MV-4-11 (cell line): ENCODE measurements at regions not wholly inside any gene's neighbourhood (a gene's known extent, or its start where the extent isn't known, plus 50 kb on each side); places are given as distances from the start of the nearest gene placed in this dataset.
"Not testable (repeated sequence)": the region's sequence is repeated elsewhere in the genome, so short reads cannot be mapped to it uniquely, and the experiment has no call there.

ENCODE experiments used
- DNase-seq: peaks from one replicate; lab custom pipeline; 2025; lab: John Stamatoyannopoulos, UW

DNA sequence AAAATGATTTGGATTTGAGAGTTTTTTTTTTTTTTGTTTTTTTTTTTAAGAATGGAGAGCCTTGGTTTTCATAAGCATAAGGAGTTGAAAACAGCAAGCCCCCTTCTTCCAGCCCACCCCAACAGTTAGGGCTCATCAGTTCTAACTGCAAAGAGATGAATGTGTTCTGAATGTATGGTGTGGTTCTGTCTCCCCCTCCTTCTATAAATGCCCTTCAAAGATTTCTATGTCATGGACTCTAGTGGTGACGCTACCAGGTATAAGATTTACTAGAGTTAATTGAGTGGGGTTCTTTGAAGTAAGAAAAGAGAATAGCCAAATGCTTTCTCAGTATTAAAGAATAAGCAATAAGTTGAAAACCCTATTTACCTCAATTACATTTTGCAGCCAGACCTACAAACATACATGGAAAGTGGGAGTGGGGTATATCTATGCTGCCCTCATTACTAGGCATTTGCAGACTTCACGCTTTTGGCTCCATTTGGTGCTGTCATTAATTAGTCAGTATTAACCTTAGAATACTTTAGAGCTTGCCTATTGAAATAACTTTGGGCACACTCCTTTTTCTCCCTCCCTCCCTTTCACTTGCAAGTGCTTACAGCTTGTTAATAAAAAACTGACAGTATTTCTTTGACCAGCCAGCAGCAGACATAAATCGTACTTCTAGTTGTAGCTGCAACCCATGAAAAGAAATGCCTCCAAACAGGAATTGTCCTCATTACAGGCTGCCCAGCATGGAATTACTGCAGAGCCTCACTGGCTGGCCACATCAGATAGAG is 667.2 kb upstream of the ZNF608 start:
- DNase-seq, result no peak

DNA sequence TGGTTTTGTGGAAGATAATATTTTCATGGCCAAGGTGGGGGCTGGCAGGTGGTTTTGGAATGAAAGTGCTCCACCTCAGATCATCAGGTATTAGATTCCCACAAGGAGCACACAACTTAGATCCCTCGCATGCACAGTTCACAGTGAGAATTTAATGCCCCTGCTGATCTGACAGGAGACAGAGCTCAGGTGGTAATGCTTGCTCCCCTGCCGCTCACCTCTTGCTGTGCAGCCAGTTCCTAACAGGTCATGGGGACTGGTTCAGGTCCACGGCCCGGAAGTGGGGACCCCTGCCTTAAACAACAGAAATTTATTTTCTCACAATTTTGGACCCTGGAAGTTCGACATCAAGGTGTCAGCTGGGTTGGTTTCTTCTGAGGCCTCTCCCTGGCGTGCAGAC is 668.7 kb upstream of the ZNF608 start:
- DNase-seq, result no peak

DNA sequence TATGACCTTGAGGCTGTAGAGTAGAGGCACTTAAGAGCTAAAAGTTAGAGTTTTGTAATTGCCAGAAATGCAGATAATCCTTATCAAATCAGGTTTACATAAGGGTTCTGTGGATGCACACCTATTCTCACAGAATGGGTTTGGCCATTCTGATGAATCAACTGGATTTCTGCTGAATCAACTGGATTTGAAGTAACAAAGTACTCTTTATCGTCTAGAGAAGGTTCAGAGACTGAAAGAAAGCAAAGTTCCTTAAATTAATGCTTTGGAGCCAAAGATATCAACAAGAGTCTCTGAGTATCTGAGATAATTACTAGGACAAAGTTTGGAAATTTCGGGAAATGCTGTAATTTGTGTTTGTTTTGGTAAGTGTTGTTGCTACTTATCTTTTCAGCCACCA is 669.6 kb upstream of the ZNF608 start:
- DNase-seq, result no peak

DNA sequence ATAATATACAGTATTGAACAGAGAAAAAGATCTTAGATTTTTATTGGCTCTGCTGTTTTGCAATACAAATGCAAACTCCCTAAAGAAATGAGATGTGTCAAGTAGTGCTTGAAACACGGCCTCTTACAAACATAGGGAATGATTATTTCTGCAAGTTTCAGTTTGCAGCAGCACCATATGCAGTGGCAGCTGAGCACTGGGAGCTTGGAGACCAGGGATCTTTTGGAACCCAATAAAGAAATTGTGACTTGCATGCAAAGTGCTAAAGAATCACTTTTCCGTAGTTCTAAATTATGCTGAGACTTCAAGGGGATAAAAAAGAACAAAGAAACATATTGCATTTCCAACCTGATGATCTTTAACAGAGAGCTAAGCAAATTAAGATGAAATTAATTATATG is 674.6 kb upstream of the ZNF608 start:
- no peak for DNase-seq

DNA sequence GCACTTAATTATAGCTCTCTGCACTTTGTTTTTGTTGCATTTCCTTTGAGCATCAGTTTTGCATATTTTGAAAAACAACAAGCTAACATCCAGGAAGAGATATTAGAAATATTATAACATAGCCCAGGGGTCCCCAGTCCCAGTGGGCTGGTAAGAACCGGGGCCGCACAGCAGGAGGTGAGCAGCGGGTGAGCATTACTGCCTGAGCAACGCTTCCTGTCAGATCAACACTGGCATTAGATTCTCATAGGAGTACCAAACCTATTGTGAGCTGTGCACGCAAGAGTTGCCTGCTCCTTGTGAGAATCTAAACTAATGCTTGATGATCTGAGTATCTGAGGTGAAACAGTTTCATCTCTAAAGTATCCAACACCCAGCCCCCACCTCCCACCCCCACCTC is 675.9 kb upstream of the ZNF608 start:
- no peak for DNase-seq

DNA sequence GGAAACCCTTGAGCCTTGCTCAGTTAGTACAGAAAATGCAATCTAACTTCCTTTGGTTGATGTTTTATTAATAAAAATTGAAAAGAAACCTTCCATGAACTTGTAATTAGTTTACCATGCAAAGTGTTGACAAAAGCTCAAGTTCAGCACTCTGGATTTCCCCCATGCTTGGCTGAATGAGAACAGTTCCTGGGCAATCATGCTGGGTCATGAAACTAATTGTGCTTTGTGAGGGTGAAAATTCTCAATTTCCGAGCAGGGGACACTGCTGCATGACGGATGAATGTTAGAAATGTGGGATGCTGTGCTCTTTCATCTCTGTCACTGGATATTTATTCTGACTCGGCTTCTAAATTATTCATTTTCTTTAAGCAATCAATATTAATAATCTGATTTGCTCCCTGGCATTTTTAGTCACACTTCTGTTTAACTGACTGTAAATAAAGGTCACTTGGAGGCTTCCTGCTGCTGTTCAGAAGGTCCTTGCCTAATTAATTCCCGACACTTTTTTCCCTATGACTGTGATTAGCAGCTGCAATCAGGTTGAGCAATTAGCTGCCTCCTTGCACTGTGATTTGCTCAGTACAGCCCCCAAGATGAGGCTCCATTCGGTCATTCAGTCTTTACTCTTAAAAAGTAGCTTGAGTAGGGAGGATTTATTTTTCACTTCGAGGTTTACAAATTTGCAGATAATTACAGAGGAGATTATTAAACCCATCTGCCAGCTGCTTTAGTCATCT is 678.1 kb upstream of the ZNF608 start:
- DNase-seq, result no peak

DNA sequence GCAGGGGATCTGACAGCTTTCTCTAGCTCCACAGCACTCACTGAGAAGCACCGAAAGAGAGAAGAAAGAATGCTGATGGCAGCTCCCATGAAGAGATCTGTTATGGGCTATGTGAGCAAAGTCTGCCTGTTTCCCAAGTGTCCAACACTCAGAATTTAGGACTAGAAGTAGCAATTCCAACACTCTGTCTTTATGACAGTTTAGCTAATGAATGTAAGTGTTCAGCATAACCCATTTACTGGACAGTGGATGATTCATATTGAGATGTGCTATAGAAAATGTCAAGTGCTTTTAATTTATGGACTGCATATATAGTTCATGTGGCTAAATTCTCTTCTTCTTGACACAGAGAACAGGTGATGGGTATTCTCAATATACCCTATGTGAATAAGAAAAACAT is 683.1 kb upstream of the ZNF608 start:
- no peak for DNase-seq

DNA sequence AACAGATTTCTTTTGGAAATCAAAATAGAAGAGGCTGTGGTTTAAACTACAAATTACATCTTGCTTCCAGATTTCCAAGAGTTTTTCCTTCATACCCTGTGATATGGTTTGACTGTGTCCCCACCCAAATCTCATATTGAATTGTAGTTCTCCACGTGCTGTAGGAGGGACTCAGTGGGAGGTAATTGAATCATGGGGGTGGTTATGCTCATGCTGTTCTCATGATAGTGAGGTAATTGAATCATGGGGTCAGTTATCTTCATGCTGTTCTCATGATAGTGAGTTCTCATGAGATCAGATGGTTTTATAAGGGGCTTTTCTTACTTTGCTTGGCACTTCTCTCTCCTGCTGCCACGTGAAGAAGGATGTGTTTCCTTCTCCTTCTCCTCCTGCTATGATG is 687.0 kb upstream of the ZNF608 start:
- DNase-seq, result no peak

DNA sequence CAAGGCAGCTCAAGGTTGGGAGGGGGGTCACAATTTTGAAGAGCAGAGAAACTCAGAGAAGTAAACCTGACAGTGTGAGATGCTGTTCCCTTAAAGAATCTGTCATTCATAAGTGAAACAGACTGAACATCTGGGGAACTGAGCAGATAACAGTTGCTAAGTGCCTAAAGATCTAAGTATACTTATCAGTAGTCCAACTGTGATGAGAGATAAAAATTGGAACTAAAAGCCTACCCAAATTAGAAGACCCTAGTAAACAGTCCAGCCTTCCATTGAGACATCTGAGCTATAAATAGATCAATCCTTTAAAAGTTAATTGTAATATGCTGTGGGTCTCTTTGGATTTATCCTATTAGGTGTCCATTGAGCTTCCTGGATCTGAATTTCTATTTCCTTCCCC is 692.8 kb upstream of the ZNF608 start:
- no peak for DNase-seq

DNA sequence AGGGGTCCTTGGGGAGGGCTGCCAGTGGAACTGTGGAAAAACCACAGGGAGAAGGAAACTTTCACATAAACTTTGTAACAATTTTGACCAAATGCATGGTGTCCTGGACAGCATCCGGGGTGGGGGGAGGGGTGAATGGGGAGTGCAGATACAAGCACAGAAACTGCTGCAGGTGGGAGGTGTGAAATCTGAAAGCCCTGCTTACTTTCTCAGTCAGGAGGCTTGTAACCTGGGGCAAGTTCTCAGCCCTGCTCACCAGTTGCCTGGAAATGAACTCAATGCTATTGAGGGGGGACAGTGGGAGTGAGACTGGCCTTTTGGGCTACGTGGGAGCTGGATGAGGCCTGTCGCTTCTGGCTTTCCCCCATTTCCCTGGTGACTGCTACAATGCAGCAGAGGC is 694.5 kb upstream of the ZNF608 start:
- DNase-seq, result no peak

DNA sequence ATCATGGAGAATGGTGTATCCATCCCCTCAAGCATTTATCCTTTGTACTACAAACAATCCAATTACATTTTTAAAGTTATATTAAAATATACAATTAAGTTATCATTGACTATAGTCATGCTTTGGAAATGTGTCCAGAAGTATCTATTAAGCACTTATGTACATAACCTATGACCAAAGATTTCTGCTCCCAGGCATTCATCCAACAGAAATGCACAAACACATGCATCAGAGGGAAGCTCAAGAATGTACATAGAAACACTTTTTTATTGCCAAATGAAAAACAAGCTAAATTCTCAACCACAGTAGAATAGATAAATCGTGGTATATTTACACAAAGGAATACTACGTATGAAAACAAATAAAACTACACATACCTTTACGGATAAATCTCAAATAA is 700.5 kb upstream of the ZNF608 start:
- no peak for DNase-seq

DNA sequence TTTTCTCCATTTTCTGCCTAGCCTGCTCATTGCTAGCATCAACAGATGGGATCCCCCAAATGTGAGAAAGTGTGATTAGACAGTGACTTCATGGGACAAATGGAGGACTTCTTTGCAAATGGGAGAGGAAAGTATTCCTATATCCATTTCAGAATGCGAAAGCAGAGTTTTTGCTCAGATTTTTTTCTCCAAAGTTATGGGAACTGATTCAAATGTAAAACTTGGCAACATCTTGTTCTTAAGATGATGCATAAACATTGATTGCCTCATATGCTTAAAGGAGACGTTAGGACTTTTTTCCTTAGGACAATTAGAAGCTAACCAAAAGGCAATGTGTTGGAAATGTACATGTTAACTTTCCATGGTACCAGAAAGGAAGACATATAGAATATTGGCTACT is 704.3 kb upstream of the ZNF608 start:
- no peak for DNase-seq

DNA sequence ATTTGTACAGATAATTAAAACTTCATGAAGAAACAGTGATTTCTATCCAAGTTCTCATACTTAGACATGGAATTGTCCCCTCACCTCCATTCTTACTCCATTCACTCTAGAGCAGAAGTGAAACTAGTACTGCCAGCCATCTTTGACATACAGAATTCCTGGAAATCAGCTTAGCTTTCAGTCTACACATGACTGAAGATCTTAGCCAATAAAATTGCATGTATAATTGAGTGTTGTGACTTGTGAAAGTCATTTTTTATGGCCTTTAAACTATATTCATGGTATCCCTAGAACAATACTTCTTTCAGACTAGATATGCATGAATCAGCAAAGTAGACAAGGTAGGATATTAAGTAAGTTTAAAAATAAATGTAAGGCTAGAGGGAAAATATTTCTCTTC is 705.2 kb upstream of the ZNF608 start:
- peak; percentile 56 for DNase-seq

DNA sequence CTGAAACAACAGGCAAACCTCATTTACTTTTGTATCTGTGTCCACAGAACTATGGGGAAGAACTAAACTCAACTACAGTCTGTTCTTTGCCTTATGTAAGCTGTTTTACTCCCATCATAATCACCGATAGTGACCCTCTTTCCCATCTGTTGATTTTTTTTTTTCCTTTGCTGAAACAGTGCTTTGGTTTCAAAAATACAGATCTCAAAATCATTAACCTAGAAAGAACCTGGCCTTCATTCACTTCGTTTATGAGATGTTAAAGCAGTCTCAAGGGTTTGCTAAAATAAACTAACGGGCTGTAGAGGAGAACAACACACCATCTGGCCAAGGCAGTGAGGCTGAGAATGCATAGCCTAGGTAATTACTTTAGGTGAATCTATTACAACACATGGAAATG is 706.6 kb upstream of the ZNF608 start:
- no peak for DNase-seq

DNA sequence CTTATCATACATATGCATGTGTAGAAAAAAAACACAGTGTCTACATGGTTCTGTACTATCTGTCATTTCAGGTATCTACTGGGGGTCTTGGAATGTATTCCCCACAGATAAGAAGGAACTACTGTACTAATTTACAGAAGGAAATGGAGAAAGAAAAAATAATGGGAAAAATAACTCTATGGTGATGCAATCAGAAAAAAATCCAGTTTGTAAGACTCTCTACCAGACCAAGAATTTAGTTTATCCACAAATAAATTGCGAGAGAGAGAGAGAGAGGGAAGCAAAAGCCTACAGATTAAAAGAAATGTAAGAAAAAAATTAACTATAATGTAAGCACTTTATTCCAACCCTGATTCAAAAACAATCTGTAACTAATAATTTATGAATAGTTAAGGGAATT is 708.6 kb upstream of the ZNF608 start:
- no peak for DNase-seq

DNA sequence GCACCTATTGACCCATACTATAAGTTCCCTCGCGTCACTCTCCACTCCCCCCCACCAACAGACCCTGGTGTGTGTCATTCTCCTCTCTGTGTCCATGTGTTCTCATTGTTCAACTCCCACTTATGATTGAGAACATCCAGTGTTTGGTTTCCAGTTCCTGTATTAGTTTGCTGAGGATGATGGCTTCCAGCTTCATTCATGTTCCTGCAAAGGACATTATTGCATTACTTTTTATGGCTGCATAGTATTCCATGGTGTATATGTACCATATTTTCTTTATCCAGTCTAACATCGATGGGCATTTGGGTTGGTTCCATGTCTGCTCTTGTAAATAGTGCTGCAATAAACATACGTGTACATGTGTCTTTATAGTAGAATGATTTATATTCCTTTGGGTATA is 709.6 kb upstream of the ZNF608 start:
- not testable (repeated sequence) for DNase-seq

DNA sequence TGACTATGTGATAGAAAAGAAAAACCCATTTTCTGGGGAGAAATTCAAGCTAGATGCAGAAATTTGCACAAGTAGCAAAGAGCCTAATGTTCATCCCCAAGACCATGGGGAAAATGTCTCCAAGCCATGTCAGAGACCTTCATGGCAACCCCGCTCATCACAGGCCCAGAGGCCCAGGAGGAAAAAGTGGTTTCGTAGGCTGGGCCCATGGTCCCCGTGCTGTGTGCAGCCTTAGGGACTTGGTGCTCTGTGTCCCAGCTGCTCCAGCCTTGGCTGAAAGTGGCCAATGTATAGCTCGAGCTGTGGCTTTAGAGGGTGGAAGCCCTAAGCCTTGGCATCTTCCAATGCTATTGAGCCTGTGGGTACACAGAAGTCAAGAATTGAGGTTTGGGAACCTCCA is 711.2 kb upstream of the ZNF608 start:
- no peak for DNase-seq

DNA sequence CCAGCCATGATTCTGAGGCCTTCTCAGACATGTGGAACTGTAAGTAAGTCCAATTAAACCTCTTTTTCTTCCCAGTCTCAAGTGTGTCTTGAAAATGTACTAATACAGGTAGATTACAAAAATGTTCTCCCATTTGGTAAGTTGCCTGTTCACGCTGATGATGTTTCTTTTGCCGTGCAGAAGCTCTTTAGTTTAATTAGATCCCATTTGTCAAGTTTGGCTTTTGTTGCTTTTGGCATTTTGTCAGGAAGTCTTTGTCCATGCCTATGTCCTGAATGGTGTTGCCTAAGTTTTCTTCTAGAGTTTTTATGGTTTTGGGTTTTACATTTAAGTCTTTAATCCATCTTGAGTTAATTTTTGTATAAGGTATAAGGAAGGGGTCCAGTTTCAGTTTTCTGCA is 712.5 kb upstream of the ZNF608 start:
- not testable (repeated sequence) for DNase-seq

DNA sequence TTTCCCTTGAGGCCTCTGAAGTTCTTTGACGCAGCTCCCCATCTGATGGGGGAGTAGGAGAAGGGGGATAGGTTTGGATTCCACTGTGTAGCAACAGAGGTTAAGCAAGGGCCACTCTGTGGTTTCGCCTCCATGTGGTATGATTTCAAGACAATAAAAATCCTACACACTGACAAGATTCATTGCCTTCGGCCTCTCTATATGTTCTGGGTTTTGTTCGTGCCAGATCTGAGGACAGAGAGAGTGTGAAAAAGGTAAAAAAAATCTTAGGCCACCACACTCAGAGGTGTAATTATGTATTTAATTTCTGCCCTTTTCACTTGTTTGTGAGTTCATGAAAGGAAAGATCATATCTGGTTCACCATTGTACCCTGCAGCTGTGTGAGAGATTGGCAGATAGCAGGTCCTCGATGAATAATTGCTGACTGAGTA is 715.2 kb upstream of the ZNF608 start:
- DNase-seq, result peak; percentile 42

DNA sequence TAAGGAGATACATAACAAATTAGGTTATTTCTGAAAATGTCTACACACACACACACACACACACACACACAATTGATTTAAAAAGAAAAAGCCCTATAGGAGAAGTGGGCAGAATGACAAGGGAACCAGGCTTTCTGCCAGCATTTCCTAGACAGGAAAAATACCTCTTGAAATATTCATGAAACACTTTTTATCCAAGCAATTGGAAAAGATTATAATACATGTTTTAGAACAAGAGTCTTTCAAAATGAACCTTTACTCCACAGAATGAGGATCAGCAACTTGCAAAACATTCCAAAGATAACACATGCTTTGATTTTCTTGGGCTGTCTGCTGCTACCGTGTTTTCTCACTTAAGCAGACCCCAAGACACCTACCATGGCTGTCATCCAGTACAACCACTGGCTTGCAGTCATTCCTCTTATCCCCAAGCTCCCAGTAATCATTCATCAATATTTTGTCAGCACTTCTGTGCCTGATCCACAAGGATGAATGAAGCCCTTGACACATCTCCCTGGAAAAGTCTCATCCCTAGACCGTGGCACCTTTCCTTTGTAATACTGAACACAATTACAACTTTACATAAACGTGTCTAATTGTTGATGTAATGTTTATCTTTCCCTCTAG is 717.1 kb upstream of the ZNF608 start:
- no peak for DNase-seq

DNA sequence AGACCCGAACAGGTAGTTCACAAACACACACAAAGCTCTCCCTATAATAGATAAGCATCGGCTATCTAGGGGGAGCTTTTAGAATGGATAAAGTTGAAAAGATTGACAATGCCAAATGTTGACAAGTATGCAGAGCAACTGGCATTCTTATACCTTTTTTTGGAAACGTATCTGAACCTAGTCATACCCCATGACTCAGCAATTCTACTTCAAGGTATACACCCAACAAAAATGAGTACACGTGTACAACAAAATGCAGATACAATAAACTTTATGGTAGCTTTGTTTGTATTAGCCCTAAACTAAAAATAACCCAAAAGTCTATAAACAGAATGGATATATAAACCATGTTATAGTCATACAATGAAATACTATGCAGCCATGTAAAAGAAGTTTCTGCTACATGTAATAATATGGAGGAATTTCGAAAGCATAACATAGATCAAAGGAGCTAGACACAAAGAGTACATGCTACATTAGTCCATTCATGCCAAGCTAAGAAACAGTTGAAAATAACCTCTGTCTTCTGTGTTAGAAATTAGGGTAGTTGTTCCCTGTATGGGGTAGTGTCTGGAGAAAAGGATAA is 718.5 kb upstream of the ZNF608 start:
- DNase-seq, result no peak

DNA sequence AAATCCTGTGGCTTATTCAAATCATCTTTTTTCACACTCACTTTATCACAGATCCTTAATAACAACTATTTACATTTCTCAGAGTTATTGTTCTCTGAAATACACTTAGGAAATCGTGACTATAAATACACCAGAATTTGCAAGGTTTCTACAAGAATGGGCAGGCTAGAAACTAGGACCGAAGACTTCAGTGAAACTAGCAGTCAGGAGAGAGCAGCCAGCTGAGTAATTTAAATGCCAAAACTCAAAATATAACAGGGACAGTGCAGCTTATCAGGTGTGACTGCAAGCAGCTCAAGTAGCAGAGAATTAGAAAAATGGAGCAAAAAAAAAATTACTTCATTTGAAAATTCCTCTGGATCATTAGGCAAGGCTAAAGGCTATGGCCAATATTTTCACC is 719.3 kb upstream of the ZNF608 start:
- no peak for DNase-seq

DNA sequence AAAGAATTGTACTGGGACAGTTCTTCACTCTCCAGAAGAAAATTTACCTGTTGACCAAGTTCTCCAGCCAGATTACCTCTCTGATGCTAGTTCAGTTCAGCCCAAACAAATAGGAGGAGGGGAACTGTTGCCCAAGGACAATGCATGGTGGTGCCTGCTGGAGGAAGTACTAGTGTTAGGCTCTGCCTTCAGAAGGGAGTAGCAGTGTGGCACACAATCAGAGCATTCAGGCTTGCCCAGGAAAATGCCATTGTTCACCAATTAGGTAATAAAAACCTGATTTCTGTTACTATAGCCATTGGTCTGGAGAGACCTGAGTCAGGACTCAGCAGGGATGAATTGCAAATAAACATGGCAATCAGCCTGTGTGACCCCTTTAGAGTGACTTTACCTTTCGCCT is 720.8 kb upstream of the ZNF608 start:
- no peak for DNase-seq
